ENCODE measurements at regions not wholly inside any gene's neighbourhood (a gene's known extent, or its start where the extent isn't known, plus 50 kb on each side); places are given as distances from the start of the nearest gene placed in this dataset.

- Histone ChIP-seq H3K4ac (ENCODE audit: low read depth in 1 of 2, low read length in 2 of 2) (no peak overlapping the region), H3K27me3 (ENCODE audit: control insufficient read depth in 1 of 2, insufficient read depth in 1 of 2, low read length in 2 of 2) (no peaks in the 10 kb centered on the region), H3K14ac (ENCODE audit: low read length in 2 of 2) (no peak overlapping the region), H3K36me3 (ENCODE audit: control insufficient read depth in 1 of 2, insufficient read depth in 2 of 2, low read depth in 1 of 2, low read length in 2 of 2) (no peaks in the 10 kb centered on the region), H2AK5ac (ENCODE audit: low read length, severe bottlenecking) (no peak overlapping the region), H2AFZ (ENCODE audit: low read depth, low read length) (no peak overlapping the region), H3K4me1 (ENCODE audit: control insufficient read depth, insufficient read depth, low read depth, low read length) (no peaks in the 10 kb centered on the region), H2BK120ac (ENCODE audit: low read depth, low read length) (no peak overlapping the region), H3K23ac (ENCODE audit: low read length in 2 of 2) (no peak overlapping the region), H2BK15ac (ENCODE audit: low read depth, poor library complexity, severe bottlenecking) (no peak overlapping the region), H3K9me3 (ENCODE audit: control insufficient read depth, low read length) (no peaks in the 10 kb centered on the region), H4K8ac (ENCODE audit: low read length) (no peak overlapping the region), H3K79me1 (replicated peaks; ENCODE audit: low read length, poor library complexity, severe bottlenecking) (no peaks in the 10 kb centered on the region), H3K18ac (ENCODE audit: low read depth in 1 of 2, low read length in 2 of 2) (no peak overlapping the region), H3K27ac (ENCODE audit: low read length, poor library complexity, severe bottlenecking) (no peak overlapping the region), H3K9ac (ENCODE audit: low read length) (no peak overlapping the region), H2BK12ac (ENCODE audit: low read length in 2 of 2) (no peak overlapping the region), H3K4me2 (ENCODE audit: low read length, poor library complexity, severe bottlenecking) (no peak overlapping the region), H4K91ac (ENCODE audit: low read length) (no peak overlapping the region), H2BK5ac (ENCODE audit: low read depth, low read length, poor library complexity, severe bottlenecking) (no peak overlapping the region), H3K4me3 (ENCODE audit: insufficient read depth in 1 of 2, low read depth in 1 of 2, low read length in 2 of 2) (no peak overlapping the region)
- no peak for DNase-seq
- 81% methylated on average over 10 of the region's 10 CpGs for WGBS
These were observed 375.6 kb downstream of the GLRX3 start for GRCh38 chr10:130511766-130512165.

DNA sequence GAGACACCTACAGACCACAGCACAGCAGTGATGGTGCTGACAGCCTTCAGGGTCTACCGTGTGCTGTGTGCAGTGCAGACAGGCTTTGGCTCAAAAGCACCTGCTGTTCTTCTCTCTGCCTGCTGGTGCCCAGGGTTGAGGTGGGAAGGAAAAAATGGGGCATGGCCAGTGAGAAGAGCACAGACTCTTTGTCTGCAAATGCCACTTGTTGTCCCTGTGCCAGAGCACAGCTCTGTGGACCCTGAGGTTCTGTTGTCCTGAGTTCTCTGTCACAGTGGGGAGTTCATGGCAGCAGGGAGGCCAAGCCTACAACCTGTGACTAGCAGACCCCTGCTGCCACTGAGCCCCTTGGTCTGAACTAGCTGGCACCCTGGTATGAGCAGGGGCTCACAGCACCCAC lies 376.7 kb downstream of the GLRX3 start:
- 81% methylated on average over 1 of the region's 1 CpG for WGBS
- no peak overlapping the region for H3K14ac ChIP-seq (ENCODE audit: low read length in 2 of 2)

DNA sequence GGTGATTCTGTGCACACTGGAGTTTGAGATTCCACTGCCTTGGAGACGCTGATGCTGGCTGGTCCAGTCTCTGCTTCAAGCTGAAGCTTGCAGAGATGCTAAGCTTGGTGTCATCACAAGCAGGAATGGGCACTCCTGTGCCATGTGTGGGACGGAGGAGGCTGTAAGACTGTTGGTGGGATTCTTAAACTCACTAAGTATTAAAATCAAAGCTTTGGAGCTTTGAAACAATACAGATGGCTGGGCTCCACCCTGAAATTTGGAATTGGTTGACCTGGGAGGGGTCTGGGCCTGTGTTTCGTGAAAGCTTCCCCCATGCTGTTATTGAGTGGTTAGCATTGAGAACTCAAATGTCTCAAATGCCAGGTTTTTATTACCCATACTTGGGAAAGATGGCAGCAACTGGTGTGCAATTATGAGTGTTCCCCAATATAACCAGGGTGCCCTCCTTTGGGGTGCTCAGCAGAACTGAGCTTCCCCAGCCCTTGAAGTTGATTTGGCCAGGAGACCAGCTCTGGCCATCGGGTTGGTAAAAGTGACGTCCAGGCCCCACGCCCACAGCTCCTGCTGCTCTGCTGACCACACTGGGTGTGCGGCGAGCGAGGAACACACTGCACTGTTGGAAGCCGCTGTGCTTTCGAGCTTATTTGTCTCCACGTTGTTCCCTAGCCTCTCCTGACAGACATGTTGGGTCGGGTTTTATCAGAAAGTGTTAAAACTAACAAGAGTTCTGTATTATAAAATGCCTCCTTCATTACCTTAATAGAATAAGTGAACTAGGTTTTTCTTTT lies 377.7 kb downstream of the GLRX3 start:
- H3K18ac ChIP-seq (ENCODE audit: low read depth in 1 of 2, low read length in 2 of 2): no peak overlapping the region
- H2AK5ac ChIP-seq (ENCODE audit: low read length, severe bottlenecking): no peak overlapping the region
- no peak overlapping the region for H3K23ac ChIP-seq (ENCODE audit: low read length in 2 of 2)
- no peak overlapping the region for H2BK120ac ChIP-seq (ENCODE audit: low read depth, low read length)
- no peaks in the 10 kb centered on the region for H3K27me3 ChIP-seq (ENCODE audit: control insufficient read depth in 1 of 2, insufficient read depth in 1 of 2, low read length in 2 of 2)
- H3K4me1 ChIP-seq (ENCODE audit: control insufficient read depth, insufficient read depth, low read depth, low read length): no peaks in the 10 kb centered on the region
- no peaks in the 10 kb centered on the region for H3K36me3 ChIP-seq (ENCODE audit: control insufficient read depth in 1 of 2, insufficient read depth in 2 of 2, low read depth in 1 of 2, low read length in 2 of 2)
- H3K4me2 ChIP-seq (ENCODE audit: low read length, poor library complexity, severe bottlenecking): no peak overlapping the region
- no peak overlapping the region for H2AFZ ChIP-seq (ENCODE audit: low read depth, low read length)
- H3K27ac ChIP-seq (ENCODE audit: low read length, poor library complexity, severe bottlenecking): no peak overlapping the region
- no peak for DNase-seq
- no peak overlapping the region for H2BK15ac ChIP-seq (ENCODE audit: low read depth, poor library complexity, severe bottlenecking)
- H3K14ac ChIP-seq (ENCODE audit: low read length in 2 of 2): no peak overlapping the region
- H4K91ac ChIP-seq (ENCODE audit: low read length): no peak overlapping the region
- H3K79me1 ChIP-seq (replicated peaks; ENCODE audit: low read length, poor library complexity, severe bottlenecking): no peaks in the 10 kb centered on the region
- H3K4me3 ChIP-seq (ENCODE audit: insufficient read depth in 1 of 2, low read depth in 1 of 2, low read length in 2 of 2): no peak overlapping the region
- 80% methylated on average over 12 of the region's 13 CpGs for WGBS
- H4K8ac ChIP-seq (ENCODE audit: low read length): no peak overlapping the region
- no peak overlapping the region for H3K4ac ChIP-seq (ENCODE audit: low read depth in 1 of 2, low read length in 2 of 2)
- H3K9ac ChIP-seq (ENCODE audit: low read length): no peak overlapping the region
- no peak overlapping the region for H2BK5ac ChIP-seq (ENCODE audit: low read depth, low read length, poor library complexity, severe bottlenecking)
- peaks cover 4% of the 10 kb centered on the region for H3K9me3 ChIP-seq (ENCODE audit: control insufficient read depth, low read length)
- H2BK12ac ChIP-seq (ENCODE audit: low read length in 2 of 2): no peak overlapping the region

More for the DNA sequence above, 376.7 kb downstream of the GLRX3 start:
- Histone ChIP-seq H2BK12ac (ENCODE audit: low read length in 2 of 2) (no peak overlapping the region), H3K9ac (ENCODE audit: low read length) (no peak overlapping the region), H3K18ac (ENCODE audit: low read depth in 1 of 2, low read length in 2 of 2) (no peak overlapping the region), H3K9me3 (ENCODE audit: control insufficient read depth, low read length) (peaks cover 4% of the 10 kb centered on the region), H3K4ac (ENCODE audit: low read depth in 1 of 2, low read length in 2 of 2) (no peak overlapping the region), H3K4me3 (ENCODE audit: insufficient read depth in 1 of 2, low read depth in 1 of 2, low read length in 2 of 2) (no peak overlapping the region), H3K27ac (ENCODE audit: low read length, poor library complexity, severe bottlenecking) (no peak overlapping the region), H2BK120ac (ENCODE audit: low read depth, low read length) (no peak overlapping the region), H3K4me2 (ENCODE audit: low read length, poor library complexity, severe bottlenecking) (no peak overlapping the region), H3K79me1 (replicated peaks; ENCODE audit: low read length, poor library complexity, severe bottlenecking) (no peaks in the 10 kb centered on the region), H2BK5ac (ENCODE audit: low read depth, low read length, poor library complexity, severe bottlenecking) (no peak overlapping the region), H3K23ac (ENCODE audit: low read length in 2 of 2) (no peak overlapping the region), H2AFZ (ENCODE audit: low read depth, low read length) (no peak overlapping the region), H3K4me1 (ENCODE audit: control insufficient read depth, insufficient read depth, low read depth, low read length) (no peaks in the 10 kb centered on the region), H3K27me3 (ENCODE audit: control insufficient read depth in 1 of 2, insufficient read depth in 1 of 2, low read length in 2 of 2) (no peaks in the 10 kb centered on the region), H4K91ac (ENCODE audit: low read length) (no peak overlapping the region), H2AK5ac (ENCODE audit: low read length, severe bottlenecking) (no peak overlapping the region), H4K8ac (ENCODE audit: low read length) (no peak overlapping the region), H2BK15ac (ENCODE audit: low read depth, poor library complexity, severe bottlenecking) (no peak overlapping the region), H3K36me3 (ENCODE audit: control insufficient read depth in 1 of 2, insufficient read depth in 2 of 2, low read depth in 1 of 2, low read length in 2 of 2) (no peaks in the 10 kb centered on the region)
- DNase-seq: no peak

GRCh38 chr10:130515670-130516069 lies 379.5 kb downstream of the GLRX3 start:
- Histone ChIP-seq H3K27me3 (ENCODE audit: control insufficient read depth in 1 of 2, insufficient read depth in 1 of 2, low read length in 2 of 2) (no peaks in the 10 kb centered on the region), H3K4me2 (ENCODE audit: low read length, poor library complexity, severe bottlenecking) (no peak overlapping the region), H4K91ac (ENCODE audit: low read length) (no peak overlapping the region), H3K36me3 (ENCODE audit: control insufficient read depth in 1 of 2, insufficient read depth in 2 of 2, low read depth in 1 of 2, low read length in 2 of 2) (no peaks in the 10 kb centered on the region), H2AFZ (ENCODE audit: low read depth, low read length) (no peak overlapping the region), H3K4me1 (ENCODE audit: control insufficient read depth, insufficient read depth, low read depth, low read length) (no peaks in the 10 kb centered on the region), H3K79me1 (replicated peaks; ENCODE audit: low read length, poor library complexity, severe bottlenecking) (no peaks in the 10 kb centered on the region), H3K14ac (ENCODE audit: low read length in 2 of 2) (no peak overlapping the region), H3K27ac (ENCODE audit: low read length, poor library complexity, severe bottlenecking) (no peak overlapping the region), H2AK5ac (ENCODE audit: low read length, severe bottlenecking) (no peak overlapping the region), H2BK5ac (ENCODE audit: low read depth, low read length, poor library complexity, severe bottlenecking) (no peak overlapping the region), H3K23ac (ENCODE audit: low read length in 2 of 2) (no peak overlapping the region), H2BK120ac (ENCODE audit: low read depth, low read length) (no peak overlapping the region), H2BK15ac (ENCODE audit: low read depth, poor library complexity, severe bottlenecking) (no peak overlapping the region), H3K4ac (ENCODE audit: low read depth in 1 of 2, low read length in 2 of 2) (no peak overlapping the region), H4K8ac (ENCODE audit: low read length) (no peak overlapping the region), H2BK12ac (ENCODE audit: low read length in 2 of 2) (no peak overlapping the region), H3K18ac (ENCODE audit: low read depth in 1 of 2, low read length in 2 of 2) (no peak overlapping the region), H3K9me3 (ENCODE audit: control insufficient read depth, low read length) (peaks cover 8% of the 10 kb centered on the region), H3K9ac (ENCODE audit: low read length) (no peak overlapping the region), H3K4me3 (ENCODE audit: insufficient read depth in 1 of 2, low read depth in 1 of 2, low read length in 2 of 2) (no peak overlapping the region)
- no peak for DNase-seq
- WGBS: 84% methylated on average over 6 of the region's 6 CpGs
